AG10803 (cell line): ENCODE measurements at regions not wholly inside any gene's neighbourhood (a gene's known extent, or its start where the extent isn't known, plus 50 kb on each side); places are given as distances from the start of the nearest gene placed in this dataset.

Experiments used
- DNase-seq: peaks from one replicate; pipeline ENCODE4 v3.0.0; 2010; ENCODE audit warnings: low read depth
- H3K4me3 ChIP-seq: 2 replicates; pipeline ENCODE4 v1.5.1; 2011; ENCODE audit warnings: mild to moderate bottlenecking, low read length, control low read depth
- TF ChIP-seq, protein P1 (sequence below): conservative IDR thresholded peaks from 2 replicates; pipeline ENCODE4 v1.5.1; 2011; ENCODE audit warnings: mild to moderate bottlenecking, low read length, control low read depth, inconsistent platforms

DNA sequence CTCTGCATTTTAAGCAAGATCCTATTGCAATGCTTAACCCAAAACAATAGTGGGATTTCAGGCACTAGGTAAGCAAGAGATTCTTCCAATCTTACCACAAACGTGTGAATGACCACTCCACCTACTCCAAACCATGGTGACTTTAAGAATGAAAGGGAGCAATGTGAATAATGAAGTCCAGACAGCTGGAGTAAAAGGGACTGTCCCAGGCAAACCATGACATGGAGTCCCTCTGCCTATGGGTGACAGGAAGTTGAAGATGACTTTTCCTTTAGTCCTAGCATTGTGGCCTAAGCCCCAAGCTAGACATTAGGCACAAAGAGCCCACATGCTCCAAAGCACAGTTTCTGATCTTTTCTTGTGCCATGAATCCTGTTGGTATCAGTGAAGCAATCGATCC lies 179.0 kb downstream of the SHQ1 start:
- no peak for DNase-seq
- TF ChIP-seq, protein P1, sequence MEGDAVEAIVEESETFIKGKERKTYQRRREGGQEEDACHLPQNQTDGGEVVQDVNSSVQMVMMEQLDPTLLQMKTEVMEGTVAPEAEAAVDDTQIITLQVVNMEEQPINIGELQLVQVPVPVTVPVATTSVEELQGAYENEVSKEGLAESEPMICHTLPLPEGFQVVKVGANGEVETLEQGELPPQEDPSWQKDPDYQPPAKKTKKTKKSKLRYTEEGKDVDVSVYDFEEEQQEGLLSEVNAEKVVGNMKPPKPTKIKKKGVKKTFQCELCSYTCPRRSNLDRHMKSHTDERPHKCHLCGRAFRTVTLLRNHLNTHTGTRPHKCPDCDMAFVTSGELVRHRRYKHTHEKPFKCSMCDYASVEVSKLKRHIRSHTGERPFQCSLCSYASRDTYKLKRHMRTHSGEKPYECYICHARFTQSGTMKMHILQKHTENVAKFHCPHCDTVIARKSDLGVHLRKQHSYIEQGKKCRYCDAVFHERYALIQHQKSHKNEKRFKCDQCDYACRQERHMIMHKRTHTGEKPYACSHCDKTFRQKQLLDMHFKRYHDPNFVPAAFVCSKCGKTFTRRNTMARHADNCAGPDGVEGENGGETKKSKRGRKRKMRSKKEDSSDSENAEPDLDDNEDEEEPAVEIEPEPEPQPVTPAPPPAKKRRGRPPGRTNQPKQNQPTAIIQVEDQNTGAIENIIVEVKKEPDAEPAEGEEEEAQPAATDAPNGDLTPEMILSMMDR: no peak
- no peak overlapping the region for H3K4me3 ChIP-seq

DNA sequence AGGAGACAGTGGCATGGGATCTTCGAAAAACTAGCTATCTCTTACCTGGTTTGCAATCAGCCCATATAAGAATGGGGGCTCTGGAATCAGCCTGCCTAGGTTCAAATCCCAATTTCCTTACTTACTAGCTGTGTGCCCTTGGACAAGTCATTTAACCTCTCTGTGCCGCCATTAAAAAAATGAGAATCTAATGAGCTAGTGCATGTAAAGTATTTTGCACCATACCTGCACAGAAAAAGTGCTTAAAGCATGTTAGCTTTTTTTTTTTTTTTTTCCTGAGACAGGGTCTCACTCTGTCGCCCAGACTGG lies 181.8 kb downstream of the SHQ1 start:
- H3K4me3 ChIP-seq: no peak overlapping the region

DNA sequence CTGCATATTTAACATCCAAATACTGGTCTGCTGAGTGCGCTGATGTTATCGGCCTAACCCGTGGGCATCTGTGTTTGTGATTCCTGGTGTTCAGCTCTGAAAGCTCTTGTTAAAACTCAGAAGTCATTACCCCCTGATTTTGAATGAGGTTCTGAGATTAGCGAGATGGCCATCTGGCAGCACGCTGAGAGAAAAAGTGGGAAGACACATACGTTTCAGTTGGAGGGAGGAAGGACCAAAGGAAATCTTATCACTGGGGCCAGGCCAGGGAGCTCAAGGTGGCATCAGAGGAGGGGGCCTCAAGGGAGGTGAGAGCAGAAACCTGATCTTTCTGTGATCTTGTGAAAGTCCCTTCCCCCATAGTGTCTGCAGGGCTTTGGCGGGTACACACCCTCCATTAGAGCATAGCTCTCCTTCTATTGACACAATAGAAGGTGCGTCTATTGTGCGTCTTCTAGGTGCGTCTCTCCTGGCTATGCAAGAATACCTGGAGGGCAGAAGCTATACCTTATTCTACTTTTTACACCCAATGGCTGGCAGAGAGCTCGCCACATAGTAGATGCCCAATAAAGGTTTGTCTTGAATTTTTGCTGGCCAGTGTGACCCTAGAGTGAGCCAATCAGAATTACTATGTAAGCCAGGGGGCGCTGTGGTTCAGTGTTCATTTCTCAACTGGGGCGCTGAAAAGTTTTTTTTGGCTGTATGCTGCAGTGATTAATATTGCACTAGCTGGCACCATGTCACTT lies 182.4 kb downstream of the SHQ1 start:
- TF ChIP-seq, protein P1: peak; percentile 40
- no peak for DNase-seq
- no peak overlapping the region for H3K4me3 ChIP-seq

More for the DNA sequence above, 181.8 kb downstream of the SHQ1 start:
- DNase-seq: no peak
- TF ChIP-seq, protein P1: no peak

DNA sequence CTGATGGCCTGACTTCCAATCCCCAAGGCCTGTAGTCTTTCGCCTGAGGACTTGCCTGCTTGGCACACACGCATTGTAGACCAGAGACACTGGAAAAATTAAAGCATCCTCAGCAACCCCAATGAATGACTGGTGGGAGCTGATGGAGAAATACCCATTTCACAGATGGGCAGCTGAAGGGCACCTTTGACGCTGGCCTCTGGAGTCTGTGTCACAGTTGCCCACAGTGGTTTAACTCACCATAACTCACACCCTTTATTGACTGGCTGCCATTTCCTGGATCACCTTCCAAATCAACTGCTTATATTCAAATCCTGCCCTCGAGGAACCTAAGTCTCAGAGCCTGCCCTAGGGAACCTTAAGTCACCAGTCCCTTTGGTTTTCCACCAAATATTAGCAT lies 183.1 kb downstream of the SHQ1 start:
- no peak for DNase-seq
- H3K4me3 ChIP-seq: no peak overlapping the region
- TF ChIP-seq, protein P1: no peak

DNA sequence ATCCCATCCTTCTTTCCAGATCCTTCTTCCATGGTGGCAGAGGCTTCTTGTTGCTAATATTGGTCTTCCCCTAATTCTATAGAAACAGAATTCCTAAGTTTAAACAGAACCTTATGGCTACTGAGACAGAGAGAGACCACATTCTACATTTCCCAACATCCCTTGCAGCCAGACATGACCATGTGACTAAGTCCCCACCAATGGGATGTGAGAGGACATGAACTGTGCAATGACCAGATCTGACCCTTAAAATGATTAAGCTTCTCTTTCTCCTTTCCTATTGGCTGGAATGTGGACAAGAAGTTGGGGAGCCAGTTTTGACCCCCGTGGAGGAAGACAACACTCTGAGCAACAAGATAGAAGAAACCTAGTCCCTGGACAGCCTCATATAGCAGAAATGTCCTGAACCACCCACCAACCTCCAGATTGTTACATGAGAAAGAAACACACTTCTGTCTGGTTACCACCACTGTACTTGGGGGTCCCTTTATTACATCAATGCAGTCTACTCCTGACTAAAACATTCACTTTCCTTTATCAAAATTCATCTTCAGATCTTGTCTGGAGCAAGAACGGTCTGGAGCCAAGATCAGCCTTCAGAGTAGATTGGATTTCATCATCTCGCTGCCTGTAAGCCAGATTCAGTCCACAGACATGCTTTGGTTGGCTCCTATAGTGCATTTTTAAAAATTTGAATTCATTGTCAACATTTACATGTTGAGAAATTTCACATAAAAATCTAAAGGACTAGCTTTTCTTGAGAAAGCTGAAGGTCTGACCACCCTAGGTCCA lies 183.9 kb downstream of the SHQ1 start:
- TF ChIP-seq, protein P1: no peak
- H3K4me3 ChIP-seq: no peak overlapping the region
- DNase-seq: peak; percentile 73

DNA sequence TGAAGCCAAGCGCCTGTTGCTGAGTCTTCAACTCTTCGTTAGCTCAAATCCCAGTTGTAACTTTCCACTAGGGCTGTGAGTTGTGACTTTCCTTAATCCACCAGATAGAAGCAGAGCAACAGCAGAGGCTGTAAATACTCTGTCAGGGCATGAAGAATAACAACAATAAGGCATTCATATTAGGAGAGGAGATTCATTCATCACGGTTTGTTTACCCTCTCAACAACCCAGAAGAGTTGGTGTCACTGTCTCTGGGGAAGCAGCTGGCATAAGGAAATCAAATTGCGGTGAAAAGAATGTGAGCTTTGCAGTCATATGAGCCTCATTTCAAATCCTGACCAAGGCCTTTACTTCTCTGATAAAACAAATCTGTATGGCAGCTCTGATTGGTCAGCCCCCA lies 184.8 kb downstream of the SHQ1 start:
- TF ChIP-seq, protein P1: no peak
- DNase-seq: peak; percentile 76
- H3K4me3 ChIP-seq: no peak overlapping the region

DNA sequence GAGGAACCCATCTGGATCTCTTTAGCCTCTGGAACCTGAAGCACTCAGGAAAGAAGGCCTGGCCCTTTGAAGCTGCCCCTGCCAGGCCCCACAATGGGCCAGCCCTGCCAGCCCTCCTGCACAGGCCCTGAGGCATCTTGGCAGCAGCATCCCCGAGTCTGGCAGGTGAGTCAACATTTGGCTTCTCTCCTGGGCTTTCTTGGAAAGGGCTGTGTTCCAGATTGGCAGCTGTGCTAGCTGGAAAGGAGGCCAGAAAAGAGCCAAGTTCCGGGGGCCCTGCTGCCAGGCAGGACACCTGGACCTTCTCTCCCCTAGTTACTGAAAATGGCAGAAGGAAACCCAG lies 187.2 kb downstream of the SHQ1 start:
- peak; percentile 91 for DNase-seq
- TF ChIP-seq, protein P1: no peak
- no peak overlapping the region for H3K4me3 ChIP-seq
